Kasumi-1 (cell line): ENCODE measurements at regions not wholly inside any gene's neighbourhood (a gene's known extent, or its start where the extent isn't known, plus 50 kb on each side); places are given as distances from the start of the nearest gene placed in this dataset.
"Not testable (repeated sequence)": the region's sequence is repeated elsewhere in the genome, so short reads cannot be mapped to it uniquely, and the experiment has no call there.

Experiments used
- DNase-seq, 2 experiments: peaks; one replicate each; lab custom pipeline; 2025; lab: John Stamatoyannopoulos, UW

DNA sequence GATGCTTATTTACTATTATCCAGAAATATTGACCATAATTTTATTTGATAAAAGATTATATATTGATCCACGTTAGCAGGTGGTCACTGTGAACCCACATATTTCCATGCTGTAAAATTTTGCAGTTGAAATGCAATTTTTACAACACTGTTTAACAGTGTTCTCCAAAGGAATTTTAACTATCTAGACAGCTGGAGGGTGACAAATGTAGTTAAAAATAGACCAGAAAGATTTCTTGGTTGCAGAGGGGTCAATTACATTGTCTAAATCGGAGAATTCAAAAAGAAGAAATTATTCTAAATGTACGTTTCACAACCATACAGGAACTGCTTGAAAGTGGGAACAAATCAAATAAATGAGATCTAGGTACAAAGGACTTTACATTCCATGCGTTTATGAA is 625.2 kb upstream of the NCAM2 start:
- no peak for DNase-seq

DNA sequence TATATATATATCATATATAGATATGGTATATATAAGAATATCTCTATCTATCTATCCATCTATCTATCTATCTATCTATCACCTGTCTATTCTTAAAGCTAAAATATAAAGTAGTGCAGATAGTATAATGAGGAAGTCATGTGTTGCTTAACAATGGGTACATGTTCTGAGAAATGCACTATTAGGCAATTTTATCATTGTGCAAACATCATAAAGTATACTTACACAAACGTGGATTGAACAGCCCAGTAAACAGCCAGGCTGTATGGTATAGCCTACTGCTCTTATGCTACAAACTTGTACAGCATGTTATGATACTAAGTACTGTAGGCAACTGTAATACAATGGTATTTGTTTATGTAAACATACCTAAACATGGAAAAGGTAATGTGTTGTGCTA is 621.0 kb upstream of the NCAM2 start:
- no peak for DNase-seq

DNA sequence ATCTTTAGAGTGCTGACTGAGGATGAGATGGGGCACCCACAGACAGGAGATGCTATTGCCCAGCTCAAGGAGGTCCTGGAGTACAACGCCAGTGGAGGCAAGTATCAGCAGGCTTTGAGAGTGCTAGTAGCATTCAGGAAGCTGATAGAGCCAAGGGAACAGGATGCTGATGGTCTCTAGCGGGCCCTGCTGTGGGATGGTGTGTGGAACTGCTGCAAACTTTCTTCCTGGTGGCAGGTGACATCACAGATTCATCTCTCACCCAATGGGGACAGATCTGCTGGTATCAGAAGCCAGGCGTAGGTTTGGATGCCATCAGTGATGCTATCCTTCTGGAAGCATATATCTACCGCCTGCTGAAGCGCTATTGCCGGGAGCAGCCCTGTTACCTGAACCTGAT is 609.8 kb upstream of the NCAM2 start:
- no peak for DNase-seq

DNA sequence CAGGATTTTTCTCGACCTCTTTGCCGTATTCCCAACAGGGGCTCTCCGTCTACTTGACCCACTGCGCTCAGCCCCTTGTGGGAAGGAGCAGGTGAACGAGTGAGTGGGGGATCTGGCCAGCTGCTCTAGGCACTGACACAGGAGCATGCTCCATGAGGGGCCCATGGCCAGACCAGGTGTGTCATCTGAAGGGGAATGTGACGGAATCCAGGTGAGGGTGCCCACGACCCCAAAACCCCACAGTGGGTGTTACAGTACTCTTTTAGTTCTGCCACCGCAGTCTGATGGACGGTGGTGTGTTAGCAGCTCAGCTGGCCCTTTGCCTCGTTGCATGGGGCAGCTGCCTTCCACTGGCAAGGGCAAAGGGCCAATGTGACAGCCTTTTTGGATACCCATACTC is 601.4 kb upstream of the NCAM2 start:
- no peak for DNase-seq

DNA sequence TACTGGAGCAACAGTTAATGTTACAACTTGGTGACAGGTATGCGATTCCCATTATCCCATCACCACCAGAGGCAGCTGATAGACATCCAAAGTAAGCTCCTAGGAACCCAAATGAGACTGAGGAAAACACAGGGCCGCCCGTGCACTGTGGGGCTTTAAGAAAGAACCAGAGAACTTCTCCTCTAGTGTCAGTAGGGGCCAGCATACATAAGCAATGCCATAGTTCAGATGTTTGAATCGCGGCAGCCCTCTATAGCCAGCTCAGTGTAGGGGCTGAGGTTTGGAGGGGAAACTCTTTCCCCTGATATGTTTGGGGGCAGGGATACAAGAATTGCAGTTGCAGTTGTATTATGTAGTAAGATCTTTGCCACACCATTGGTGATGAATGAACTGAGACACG is 593.3 kb upstream of the NCAM2 start:
- DNase-seq = no peak

DNA sequence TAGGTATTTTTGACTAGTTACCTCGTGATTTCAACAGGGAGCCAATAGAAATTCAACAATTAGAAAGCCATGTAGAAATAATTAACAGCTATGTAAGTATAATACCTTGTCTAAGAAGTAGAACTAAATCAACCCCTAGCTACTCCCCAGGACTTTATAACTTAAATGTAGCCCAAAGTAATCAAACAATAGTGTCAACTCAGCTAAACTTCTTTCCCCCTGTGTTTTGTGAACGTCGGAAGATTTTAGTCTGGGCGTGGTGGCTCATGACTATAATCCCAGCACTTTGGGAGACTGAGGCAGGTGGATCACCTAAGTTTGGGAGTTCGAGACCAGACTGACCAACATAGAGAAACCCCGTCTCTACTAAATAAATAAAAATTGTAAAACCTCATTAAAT is 579.9 kb upstream of the NCAM2 start:
- no peak for DNase-seq

DNA sequence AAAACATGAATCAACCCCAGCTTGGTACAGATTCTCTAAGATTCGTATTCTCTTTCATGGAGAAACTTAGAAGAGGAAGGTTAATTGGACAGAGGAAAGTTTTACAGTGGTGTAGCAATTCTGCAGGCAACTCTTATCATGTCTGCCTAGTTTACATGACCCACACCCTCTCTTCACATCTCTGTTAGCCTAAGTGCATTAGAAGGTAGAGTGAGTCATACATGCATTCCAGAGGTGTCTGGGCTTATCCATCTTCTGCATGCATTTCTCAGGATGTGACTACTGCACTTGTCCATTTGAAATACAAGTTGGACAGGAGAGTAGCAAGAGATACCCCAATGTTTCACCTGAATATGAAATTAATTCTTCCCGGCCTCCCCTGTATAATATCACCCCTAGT is 578.4 kb upstream of the NCAM2 start:
- DNase-seq = no peak

DNA sequence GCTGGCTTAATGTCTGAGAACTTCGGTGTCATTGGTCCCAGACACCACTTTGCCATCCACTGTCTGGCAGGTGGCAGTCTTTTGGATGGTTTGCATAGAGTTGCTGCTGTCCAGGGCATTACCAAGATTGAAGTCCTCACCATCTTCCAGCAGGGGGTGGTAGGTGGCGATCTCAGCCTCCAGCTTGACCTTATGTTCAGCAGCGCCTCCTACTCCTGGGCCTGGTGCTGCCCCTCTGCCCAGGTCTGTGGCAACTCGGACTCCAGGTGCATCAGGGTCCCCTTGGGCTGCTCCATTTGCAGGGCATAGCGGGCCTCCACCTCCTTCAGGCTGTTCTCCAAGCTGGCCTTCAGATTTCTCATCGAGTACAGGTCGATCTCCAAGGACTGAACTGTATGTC is 573.3 kb upstream of the NCAM2 start:
- DNase-seq = no peak

DNA sequence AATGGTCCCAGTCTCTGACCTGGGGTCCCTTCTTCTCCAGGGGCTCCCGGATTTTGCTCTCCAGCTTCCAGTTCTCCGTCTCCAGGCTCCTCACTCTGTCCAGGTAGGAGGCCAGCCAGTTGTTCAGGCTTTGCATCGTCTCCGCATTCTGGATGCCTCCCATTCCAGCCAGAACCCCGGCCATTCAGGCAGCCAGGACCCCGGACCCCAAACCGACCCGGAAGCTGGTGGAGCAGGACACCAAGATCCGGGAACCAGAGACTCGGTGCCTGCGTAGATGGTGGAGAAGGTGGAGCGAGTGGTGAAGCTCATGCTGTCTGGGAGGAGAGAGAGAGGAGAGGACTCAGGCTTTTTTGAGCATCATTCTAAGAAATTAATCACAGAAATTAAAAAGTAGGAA is 572.4 kb upstream of the NCAM2 start:
- DNase-seq = no peak

DNA sequence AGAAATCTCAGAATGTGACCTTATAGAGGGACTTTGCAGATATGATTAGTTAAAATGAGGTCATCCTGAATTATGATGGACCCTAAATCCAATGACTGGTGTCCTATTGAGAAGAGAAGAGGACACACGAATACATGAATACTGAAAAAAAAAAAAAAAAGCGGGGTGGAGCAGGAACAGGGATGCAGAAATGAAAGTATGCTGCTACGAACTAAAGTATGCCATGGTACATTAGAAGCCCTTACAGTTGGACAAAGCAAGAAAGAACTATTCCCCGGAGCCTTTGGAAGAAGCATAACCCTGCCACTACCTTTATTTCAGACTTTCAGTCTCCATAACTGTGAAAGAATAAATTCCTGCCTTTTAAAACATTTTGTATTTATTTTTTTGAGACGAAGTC is 557.9 kb upstream of the NCAM2 start:
- DNase-seq = no peak

DNA sequence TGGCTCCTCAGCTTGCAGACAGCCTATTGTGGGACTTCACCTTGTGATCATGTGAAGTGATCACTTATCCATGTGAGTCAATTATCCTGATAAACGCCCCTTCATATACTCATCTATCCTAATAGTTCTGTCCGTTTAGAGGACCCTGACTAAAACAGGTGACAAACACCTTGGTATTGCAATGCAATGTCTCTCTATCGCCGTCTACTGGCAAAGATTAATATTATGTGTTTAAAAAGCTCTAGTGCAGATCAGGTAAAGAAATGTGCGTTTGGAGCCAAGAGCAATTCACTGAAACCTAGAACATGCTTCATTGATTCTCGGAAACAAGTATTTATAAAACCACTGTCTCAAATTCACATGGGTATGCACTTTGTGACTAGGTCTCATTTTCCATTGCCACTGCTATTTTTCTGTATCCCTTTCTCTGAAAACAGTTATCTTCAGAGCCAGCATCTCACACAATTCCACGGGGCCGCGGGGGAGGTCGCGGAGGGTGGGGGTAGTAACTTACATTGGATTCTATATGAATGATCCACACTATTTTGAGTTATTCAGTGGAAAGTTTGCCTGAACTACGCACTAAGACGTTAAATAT is 554.6 kb upstream of the NCAM2 start:
- peak; percentile 9 to 29 for DNase-seq

DNA sequence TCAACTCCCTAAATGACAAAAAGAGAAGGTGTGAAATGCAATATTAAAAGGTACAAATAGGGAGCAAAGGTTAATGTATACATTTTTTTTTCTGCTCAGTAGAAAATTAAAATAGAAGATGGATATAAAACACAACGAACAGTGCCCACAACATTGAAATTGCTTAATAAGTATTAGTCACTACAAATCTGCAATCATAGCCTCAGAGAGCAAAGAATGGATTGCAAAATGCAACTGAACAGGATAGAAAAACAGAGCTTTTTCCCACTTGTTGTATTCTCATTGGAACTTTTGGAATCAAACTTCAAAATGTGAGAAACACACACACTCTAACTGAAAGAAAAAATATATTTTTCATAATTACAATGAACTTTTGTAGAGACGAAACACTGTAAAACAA is 552.2 kb upstream of the NCAM2 start:
- no peak for DNase-seq

DNA sequence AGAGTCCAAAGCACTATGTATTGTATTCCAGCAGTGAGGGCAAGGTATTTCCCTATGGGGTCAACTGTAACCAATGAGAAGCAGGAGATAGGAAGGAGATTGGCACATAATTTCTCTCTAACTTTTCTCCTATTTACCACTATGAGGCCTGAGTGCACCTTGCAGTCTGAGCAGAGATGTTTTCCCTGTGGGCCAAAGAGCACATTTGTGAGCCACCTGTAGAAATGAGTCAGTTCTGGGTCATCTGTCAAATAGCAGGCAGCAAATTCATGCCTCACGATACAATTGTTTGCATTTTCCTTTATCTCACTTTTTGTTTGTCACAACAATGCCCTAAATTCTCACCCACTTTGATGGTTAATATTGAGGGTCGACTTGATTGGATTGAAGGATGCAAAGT is 547.2 kb upstream of the NCAM2 start:
- DNase-seq = no peak

DNA sequence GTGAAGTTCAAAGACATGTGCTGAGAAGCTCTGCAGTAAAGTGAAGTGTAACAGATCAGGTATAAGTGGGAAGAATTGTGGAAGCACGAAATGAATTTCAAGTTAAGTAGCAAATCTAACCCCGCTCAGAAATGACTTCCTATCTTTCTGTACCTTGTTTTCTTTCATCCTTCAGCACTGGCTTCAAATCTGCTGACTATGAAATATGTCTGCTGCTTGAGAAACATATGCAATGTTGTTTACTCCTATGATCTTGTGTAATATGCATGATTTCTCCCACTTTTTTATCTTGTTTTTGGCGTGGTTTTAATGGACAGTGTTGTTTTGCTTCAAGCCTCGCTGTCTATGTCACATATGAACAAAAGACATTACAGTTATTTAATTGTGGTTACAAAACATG is 545.3 kb upstream of the NCAM2 start:
- no peak for DNase-seq

DNA sequence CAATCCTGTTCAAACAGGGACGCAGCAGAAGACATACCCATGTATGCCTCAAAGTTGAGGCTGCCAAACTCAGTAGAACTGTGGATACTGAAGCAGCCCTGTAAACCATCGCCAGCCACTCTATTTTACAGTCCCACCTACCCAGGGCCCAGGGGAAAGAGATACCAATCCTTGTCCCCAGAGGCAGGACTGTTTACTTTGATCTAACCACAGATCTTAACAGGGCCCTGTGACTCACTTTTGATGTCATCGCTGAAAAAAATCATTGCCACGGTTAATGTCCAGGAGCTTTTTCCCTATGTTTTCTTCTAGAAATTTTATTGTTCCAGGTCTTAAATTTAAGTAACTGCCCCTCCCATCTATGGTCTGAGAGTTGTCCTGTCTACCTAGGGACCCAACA is 538.4 kb upstream of the NCAM2 start:
- DNase-seq = no peak

DNA sequence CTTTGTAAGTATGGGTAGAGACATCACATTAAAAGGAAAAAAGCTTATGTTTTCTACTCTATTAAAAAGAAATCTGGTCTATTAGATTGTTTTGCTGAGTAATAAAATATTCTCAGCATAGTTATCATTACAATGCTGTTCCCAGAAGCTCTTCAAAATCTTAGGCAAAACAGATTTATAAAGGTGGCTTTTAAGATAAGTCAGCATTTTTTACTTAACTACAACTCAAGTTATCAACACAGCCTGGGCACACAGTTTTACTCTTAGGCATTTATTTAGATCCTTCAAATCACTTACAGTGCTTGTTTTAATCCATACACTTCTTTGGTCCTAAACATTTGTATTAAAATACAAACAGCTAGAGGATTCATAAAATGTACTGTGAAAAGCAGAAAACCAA is 534.8 kb upstream of the NCAM2 start:
- no peak for DNase-seq

DNA sequence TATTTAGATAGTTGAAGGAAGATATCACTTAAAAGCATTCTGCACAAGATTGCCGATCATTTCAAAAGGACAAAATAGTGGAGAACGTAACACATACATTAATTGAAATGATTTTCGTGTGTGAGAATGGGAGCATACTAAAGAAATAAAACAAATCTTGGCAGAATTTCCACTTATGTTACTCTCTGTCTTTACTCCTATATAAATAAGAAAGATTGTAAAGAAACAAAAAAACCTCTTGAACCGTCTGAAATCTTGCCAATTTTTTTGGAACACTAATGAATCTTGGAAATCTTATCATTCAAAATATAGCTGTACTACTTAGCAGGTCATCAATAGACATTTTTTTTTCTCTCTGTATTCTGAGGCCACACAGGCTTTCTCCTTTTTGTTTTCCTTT is 528.8 kb upstream of the NCAM2 start:
- DNase-seq = no peak

DNA sequence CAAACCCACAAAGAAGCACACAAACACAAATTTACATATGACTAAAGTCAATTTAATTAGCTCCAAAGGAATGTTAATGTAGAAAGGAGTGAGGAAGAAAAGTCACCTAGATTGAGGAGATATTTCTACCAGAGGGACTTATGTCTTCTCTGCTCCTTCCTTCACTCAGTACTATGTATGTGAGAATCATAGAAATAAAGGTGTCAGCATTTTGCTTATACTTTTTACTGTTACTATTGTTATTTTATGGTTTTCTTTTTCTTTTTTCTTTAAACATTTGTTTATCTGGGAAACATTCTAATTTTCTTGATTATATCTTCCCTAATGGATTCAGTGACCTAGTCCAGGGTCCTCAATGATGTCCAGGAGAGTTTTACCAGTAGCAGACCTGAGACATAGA is 511.9 kb upstream of the NCAM2 start:
- no peak for DNase-seq

DNA sequence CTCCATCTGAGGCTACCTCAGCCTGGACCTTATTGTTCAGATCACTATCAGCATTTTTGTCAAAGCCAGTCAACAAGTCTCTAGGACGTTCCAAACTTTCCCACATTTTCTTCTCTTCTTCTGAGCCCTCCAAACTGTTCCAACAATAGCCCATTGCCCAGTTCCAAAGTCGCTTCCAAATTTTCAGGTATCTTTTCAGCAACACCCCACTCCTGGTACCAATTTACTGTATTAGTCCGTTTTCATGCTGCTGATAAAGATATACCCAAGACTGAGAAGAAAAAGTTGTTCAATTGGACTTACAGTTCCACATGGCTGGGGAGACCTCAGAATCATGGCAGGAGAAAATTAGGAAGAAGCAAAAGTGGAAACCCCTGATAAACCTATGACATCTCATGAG is 495.3 kb upstream of the NCAM2 start:
- DNase-seq = not testable (repeated sequence)

DNA sequence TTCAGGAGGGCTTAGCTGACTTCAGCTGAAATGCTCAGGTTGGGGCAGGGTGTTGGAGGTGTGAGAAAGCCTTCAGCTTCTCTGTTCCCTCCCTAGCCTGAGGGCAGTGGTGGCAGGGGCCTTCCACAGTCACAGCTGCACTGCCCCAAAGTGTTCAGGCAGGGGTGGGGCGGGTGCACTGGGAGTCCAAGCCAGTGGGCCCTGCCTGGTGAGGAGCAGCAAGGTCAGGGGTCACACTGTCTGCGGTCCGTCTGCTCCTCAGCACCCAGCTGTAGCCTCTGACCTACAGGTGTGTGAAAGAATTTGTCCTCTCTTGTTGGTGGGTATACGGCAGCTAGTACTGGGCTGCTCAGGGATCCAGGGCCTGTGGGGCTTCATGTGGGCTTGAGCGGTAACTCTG is 490.4 kb upstream of the NCAM2 start:
- DNase-seq = no peak

DNA sequence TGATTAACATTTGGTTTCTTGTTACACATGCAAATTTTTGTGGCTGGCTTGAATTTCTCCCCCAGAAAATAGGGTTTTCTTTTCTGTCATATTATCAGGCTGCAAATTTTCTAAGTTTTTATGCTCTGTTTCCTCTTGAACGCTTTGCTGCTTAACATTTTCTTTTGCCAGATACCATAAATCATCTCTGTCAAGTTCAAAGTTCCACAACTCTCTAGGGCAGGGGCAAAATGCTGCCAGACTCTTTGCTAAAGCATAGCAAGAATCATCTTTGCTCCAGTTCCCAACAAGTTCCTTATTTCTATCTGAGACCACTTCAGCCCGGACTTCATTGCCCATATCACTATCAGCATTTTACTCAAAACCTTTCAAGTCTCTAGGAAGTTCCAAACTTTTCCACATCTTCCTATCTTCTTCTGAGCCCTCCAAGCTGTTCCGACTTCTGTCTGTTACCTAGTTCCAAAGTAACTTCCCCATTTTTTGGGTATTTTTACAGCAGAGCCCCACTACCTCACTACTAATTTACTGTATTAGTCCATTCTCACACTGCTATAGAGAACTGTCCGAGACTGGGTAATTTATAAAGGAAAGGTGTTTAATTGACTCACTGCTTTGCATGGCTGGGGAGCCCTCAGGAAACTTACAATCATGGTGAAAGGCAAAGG is 486.9 kb upstream of the NCAM2 start:
- DNase-seq = no peak

DNA sequence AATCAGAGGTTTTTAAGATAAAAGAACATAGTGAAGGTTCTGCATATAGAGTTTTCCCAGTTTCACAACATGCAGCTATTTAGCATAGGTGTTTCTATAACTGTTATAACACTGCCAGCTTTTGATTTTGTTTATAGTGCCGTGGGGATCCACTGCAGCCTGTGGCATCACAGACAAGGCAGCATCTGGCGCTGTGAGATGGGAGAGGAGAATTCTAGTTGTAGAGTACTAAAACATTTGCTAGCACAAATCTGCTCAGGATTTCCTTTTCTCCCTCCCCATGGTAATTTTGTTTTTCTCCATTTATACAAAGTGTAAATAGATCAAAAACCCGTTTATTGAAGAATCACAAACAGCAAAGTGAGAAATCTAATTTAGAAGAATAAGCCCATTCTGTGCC is 482.8 kb upstream of the NCAM2 start:
- no peak for DNase-seq

DNA sequence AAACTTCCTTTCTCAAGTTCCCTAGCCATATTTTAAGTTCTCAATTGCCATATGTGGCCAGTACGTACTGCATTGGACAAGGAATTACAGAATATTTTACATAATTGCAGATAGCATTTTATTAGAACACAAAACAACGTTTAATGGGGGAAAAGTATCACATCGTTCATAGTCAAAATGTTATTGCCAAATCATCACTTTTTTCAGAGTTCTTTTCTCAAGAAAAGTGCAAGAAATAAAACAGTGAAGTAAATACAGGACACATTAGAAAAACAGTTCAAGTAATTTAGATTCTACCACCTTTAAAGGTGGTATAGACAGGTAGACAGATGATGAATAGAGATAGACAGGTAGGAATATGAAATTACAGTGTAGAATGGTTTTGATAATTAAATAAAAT is 479.1 kb upstream of the NCAM2 start:
- no peak for DNase-seq

DNA sequence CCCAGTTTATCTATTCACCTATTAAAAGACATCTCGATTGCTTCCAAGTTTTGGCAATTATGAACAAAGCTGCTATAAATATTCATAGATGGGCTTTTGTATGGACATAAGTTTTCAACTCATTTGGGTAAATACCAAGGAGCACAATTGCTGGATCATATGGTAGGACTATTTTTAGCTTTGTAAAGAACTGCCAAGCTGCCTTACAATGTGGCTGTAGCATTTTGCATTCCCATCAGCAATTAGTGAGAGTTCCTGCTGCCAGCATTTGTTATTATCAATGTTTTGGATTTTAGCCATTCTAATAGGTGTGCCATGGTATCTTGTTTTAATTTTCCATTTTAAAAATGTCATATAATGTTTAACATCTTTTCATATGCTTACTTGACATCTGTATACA is 475.6 kb upstream of the NCAM2 start:
- DNase-seq = no peak

DNA sequence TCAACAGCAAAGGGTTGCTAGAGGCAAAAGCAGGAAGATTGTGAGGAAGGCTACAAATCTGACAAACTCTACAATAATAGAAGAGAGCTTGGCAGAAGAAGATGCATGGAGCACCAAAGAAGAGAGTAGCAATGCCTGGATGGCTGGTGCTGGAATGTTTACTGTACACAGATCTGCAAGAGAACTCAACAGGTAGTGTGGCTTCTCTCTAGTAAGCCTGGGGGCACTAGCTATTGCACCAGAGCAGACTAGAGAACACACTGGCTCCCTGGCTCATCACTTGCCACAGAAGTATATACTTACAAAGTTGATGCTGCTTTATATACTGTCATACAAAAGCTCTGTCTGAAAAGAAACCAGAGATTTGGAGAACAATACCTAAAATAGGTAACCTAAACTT is 475.0 kb upstream of the NCAM2 start:
- DNase-seq = no peak
